HCT116 (cell line): ENCODE measurements at regions not wholly inside any gene's neighbourhood (a gene's known extent, or its start where the extent isn't known, plus 50 kb on each side); places are given as distances from the start of the nearest gene placed in this dataset.

ENCODE experiments used
- ATAC-seq: fragments of 200-7000 bp; cut with Tn5 transposase; 2 replicates; pipeline ENCODE4 v1.9.1; 2020; ENCODE audit warnings: mild to moderate bottlenecking, moderate library complexity
- BruUV-seq: library from RNA; stranded (reverse); fragments of 400-500 nt; replicated peaks from 2 replicates; lab custom pipeline; 2021; lab: Mats Ljungman, UMichigan
- CTCF ChIA-PET: fragments of 300-600 bp; sonication (Branson Sonifier 250); formaldehyde crosslinking; loops from one replicate; lab custom pipeline; 2021; ENCODE audit warnings: antibody characterized with exemption; lab: Charles Lee
- POLR2A ChIA-PET: fragments of 300-600, 350-600 bp; sonication (Branson Sonifier 250); formaldehyde crosslinking; loops from one replicate; lab custom pipeline; 2021; ENCODE audit warnings: antibody characterized with exemption; lab: Charles Lee
- RAD21 ChIA-PET, 2 experiments: fragments of 300-600 bp; sonication (Branson Sonifier 250); formaldehyde crosslinking; loops; one replicate each; lab custom pipeline; 2023; ENCODE audit warnings: low total read pairs in 2 of 2; ENCODE audit not compliant: uncharacterized antibody in 2 of 2, unreplicated experiment in 2 of 2, low non-redundant PET in 1 of 2; lab: Charles Lee
- DNase-seq: peaks from one replicate; pipeline ENCODE4 v3.0.0-alpha.2; 2010; ENCODE audit warnings: low read depth, low spot score
- H2AFZ ChIP-seq: fragments of 200-600 bp; shearing (Covaris generic), sonication (generic); 2 replicates; pipeline ENCODE4 v1.6.1; 2017; ENCODE audit warnings: low read depth, mixed run types, mixed read lengths, antibody characterized with exemption, low read length; ENCODE audit not compliant: poor library complexity, severe bottlenecking
- H3K27ac ChIP-seq: 2 replicates; pipeline ENCODE4 v1.5.1; 2012; ENCODE audit warnings: low read depth, low read length
- H3K27me3 ChIP-seq: fragments of 200-600 bp; sonication (generic); 2 replicates; pipeline ENCODE4 v1.6.1; 2016; ENCODE audit warnings: mixed run types, low read length, mixed read lengths; ENCODE audit not compliant: insufficient read depth
- H3K36me3 ChIP-seq, 2 experiments: fragments of 200-500 bp in 1 of 2; fragments of 200-600 bp in 1 of 2; sonication (Bioruptor generic) in 1 of 2; sonication (generic) in 1 of 2; 2 replicates each; pipeline versions ENCODE4 v1.5.1 to v1.6.1; 2014 to 2016; ENCODE audit warnings: low read length in 2 of 2, inconsistent platforms in 1 of 2, mixed read lengths in 1 of 2, mixed run types in 1 of 2; ENCODE audit not compliant: insufficient read depth in 2 of 2, control insufficient read depth in 1 of 2
- H3K4me1 ChIP-seq, 2 experiments: fragments of 200-600 bp in 1 of 2; sonication (generic) in 1 of 2; 2 replicates each; pipeline versions ENCODE4 v1.5.1 to v1.6.1; 2012 to 2017; ENCODE audit warnings: low read length in 2 of 2, inconsistent platforms in 1 of 2, mild to moderate bottlenecking in 1 of 2, mixed read lengths in 1 of 2, mixed run types in 1 of 2, moderate library complexity in 1 of 2; ENCODE audit not compliant: insufficient read depth in 2 of 2, control insufficient read depth in 1 of 2
- H3K4me2 ChIP-seq: fragments of 200-600 bp; sonication (generic); 2 replicates; pipeline ENCODE4 v1.6.1; 2017; ENCODE audit warnings: mixed run types, low read length, mixed read lengths
- H3K4me3 ChIP-seq, 2 experiments: fragments of 200-600 bp in 1 of 2; sonication (generic) in 1 of 2; replicated peaks in 1 of 2; 2 replicates each; pipeline ENCODE4 v1.5.1; 2011 to 2016; ENCODE audit warnings: low read length in 2 of 2, control low read depth in 1 of 2, low read depth in 1 of 2, mild to moderate bottlenecking in 1 of 2, mixed read lengths in 1 of 2, mixed run types in 1 of 2
- H3K79me2 ChIP-seq: fragments of 200-600 bp; sonication (generic); 2 replicates; pipeline ENCODE4 v1.6.1; 2017; ENCODE audit warnings: mild to moderate bottlenecking, mixed run types, low read length, moderate library complexity, mixed read lengths; ENCODE audit not compliant: insufficient read depth
- H3K9ac ChIP-seq: fragments of 200-600 bp; sonication (generic); 2 replicates; pipeline ENCODE4 v1.6.1; 2016; ENCODE audit warnings: low read length, mixed read lengths
- H3K9me2 ChIP-seq: fragments of 200-600 bp; sonication (generic), shearing (Covaris generic); 2 replicates; pipeline ENCODE4 v1.6.1; 2017; ENCODE audit warnings: mixed run types, mild to moderate bottlenecking, moderate library complexity; ENCODE audit not compliant: insufficient read depth
- H3K9me3 ChIP-seq, 2 experiments: fragments of 200-500 bp in 1 of 2; fragments of 200-600 bp in 1 of 2; sonication (Bioruptor generic) in 1 of 2; sonication (generic) in 1 of 2; 2 replicates each; pipeline ENCODE4 v1.6.1; 2014 to 2017; ENCODE audit warnings: low read length in 2 of 2, mixed read lengths in 2 of 2, inconsistent platforms in 1 of 2, low read depth in 1 of 2, mild to moderate bottlenecking in 1 of 2, mixed run types in 1 of 2, moderate library complexity in 1 of 2; ENCODE audit not compliant: control insufficient read depth in 1 of 2, insufficient read depth in 1 of 2
- H4K20me1 ChIP-seq: fragments of 200-600 bp; sonication (generic), shearing (Covaris generic); 2 replicates; pipeline ENCODE4 v1.6.1; 2017; ENCODE audit warnings: mixed run types, mild to moderate bottlenecking, moderate library complexity; ENCODE audit not compliant: insufficient read depth
- ATF3 ChIP-seq: IDR thresholded peaks from 2 replicates; pipeline ENCODE4 v1.6.1; 2012
- CBX3 ChIP-seq: IDR thresholded peaks from 2 replicates; pipeline ENCODE4 v1.6.1; 2012; ENCODE audit warnings: low read depth
- CEBPB ChIP-seq: IDR thresholded peaks from 2 replicates; pipeline ENCODE4 v1.6.1; 2012; ENCODE audit warnings: low read depth
- CTCF ChIP-seq, 3 experiments: fragments of 200-600 bp in 1 of 3; sonication (generic) in 1 of 3; IDR thresholded peaks in 2 of 3; conservative IDR thresholded peaks in 1 of 3; 2 replicates each; pipeline ENCODE4 v1.5.1; 2012 to 2017; ENCODE audit warnings: low read depth in 2 of 3, low read length in 2 of 3, antibody characterized with exemption in 1 of 3, borderline replicate concordance in 1 of 3, control low read depth in 1 of 3, mild to moderate bottlenecking in 1 of 3, mixed read lengths in 1 of 3, mixed run types in 1 of 3, moderate library complexity in 1 of 3; ENCODE audit not compliant: insufficient read depth in 1 of 3
- EGR1 ChIP-seq: IDR thresholded peaks from 2 replicates; pipeline ENCODE4 v1.6.1; 2012; ENCODE audit warnings: low read depth
- ELF1 ChIP-seq: IDR thresholded peaks from 2 replicates; pipeline ENCODE4 v1.6.1; 2012; ENCODE audit warnings: low read depth, borderline replicate concordance
- EZH2 ChIP-seq: fragments of 200-600 bp; sonication (generic); IDR thresholded peaks from 2 replicates; pipeline ENCODE4 v1.6.1; 2017; ENCODE audit warnings: antibody characterized with exemption, mixed run types
- EZH2phosphoT487 ChIP-seq: fragments of 200-600 bp; IDR thresholded peaks from 2 replicates; pipeline ENCODE4 v1.6.1; 2018; ENCODE audit warnings: antibody characterized with exemption, borderline replicate concordance
- JUND ChIP-seq: IDR thresholded peaks from 2 replicates; pipeline ENCODE4 v1.6.1; 2012
- MAX ChIP-seq: IDR thresholded peaks from 2 replicates; pipeline ENCODE4 v1.6.1; 2012
- POLR2A ChIP-seq: IDR thresholded peaks from 2 replicates; pipeline ENCODE4 v1.7.0; 2011; ENCODE audit warnings: borderline replicate concordance; ENCODE audit not compliant: insufficient read depth, insufficient read length; ENCODE audit errors: extremely low read depth
- POLR2AphosphoS5 ChIP-seq: IDR thresholded peaks from 2 replicates; pipeline ENCODE4 v1.6.1; 2011; ENCODE audit warnings: mild to moderate bottlenecking, low read depth, low read length, moderate library complexity
- RAD21 ChIP-seq: IDR thresholded peaks from 2 replicates; pipeline ENCODE4 v1.6.1; 2012; ENCODE audit warnings: low read depth, mild to moderate bottlenecking
- SIN3A ChIP-seq: IDR thresholded peaks from 2 replicates; pipeline ENCODE4 v1.6.1; 2012; ENCODE audit warnings: low read depth
- SRF ChIP-seq: IDR thresholded peaks from 2 replicates; pipeline ENCODE4 v1.6.1; 2012; ENCODE audit warnings: low read depth
- TCF7L2 ChIP-seq: IDR thresholded peaks from 2 replicates; pipeline ENCODE4 v1.7.0; 2011; ENCODE audit warnings: borderline replicate concordance, inconsistent platforms; ENCODE audit not compliant: insufficient read depth, insufficient read length; ENCODE audit errors: extremely low read depth
- YY1 ChIP-seq: IDR thresholded peaks from 2 replicates; pipeline ENCODE4 v1.6.1; 2011; ENCODE audit warnings: low read length, low read depth, moderate library complexity, mild to moderate bottlenecking; ENCODE audit not compliant: insufficient replicate concordance; ENCODE audit errors: extremely low read depth
- ZBTB33 ChIP-seq: IDR thresholded peaks from 2 replicates; pipeline ENCODE4 v1.6.1; 2011; ENCODE audit warnings: mild to moderate bottlenecking, low read length, moderate library complexity; ENCODE audit not compliant: insufficient replicate concordance; ENCODE audit errors: extremely low read depth
- ZFX ChIP-seq: fragments of 450-650 bp; IDR thresholded peaks from 2 replicates; pipeline ENCODE4 v1.6.1; 2017
- ZNF274 ChIP-seq: fragments of 200-500 bp; sonication (Bioruptor generic); IDR thresholded peaks from 2 replicates; pipeline ENCODE4 v1.6.1; 2014; ENCODE audit warnings: mild to moderate bottlenecking, low read depth, low read length, inconsistent platforms
- intact Hi-C: fragments of 100-400 bp; cut with micrococcal nuclease; formaldehyde crosslinking; loops from 2 replicates; pipeline ENCODE4 v1.10.0; 2022

GRCh38 chr14:98758440-98758839 is 513.6 kb downstream of the BCL11B start:
- BruUV-seq, result no TSS peak
- Histone ChIP-seq H2AFZ (no peak overlapping the region), H3K27me3 (0 out of 2 replicates have a peak, but pooled peaks cover 2% of the 10 kb centered on the region), H3K36me3 (no peaks in the 10 kb centered on the region), H3K4me2 (no peak overlapping the region), H3K4me3 (no peak overlapping the region), H3K4me1 (no peaks in the 10 kb centered on the region), H3K9ac (no peak overlapping the region), H3K9me3 (peaks cover 0 to 6% of the 10 kb centered on the region in 2 experiments; a peak in 1 of 4 replicates), H4K20me1 (no peaks in the 10 kb centered on the region), H3K79me2 (no peaks in the 10 kb centered on the region), H3K27ac (no peak overlapping the region), H3K9me2 (no peaks in the 10 kb centered on the region)
- no peak for DNase-seq
- no peak for TF ChIP-seq YY1
- TF ChIP-seq SIN3A, result no peak
- no peak for TF ChIP-seq EZH2phosphoT487
- no peak for TF ChIP-seq ZNF274
- TF ChIP-seq CTCF (IDR thresholded peaks at IDR 0.05 in 2 of 3, conservative IDR thresholded peaks at IDR 0.05 in 1 of 3; ENCODE audit: borderline replicate concordance in 1 of 3, insufficient read depth in 1 of 3, low read depth in 2 of 3, low read length in 2 of 3), result no peak
- no peak for TF ChIP-seq CBX3
- no peak for TF ChIP-seq JUND
- TF ChIP-seq EGR1, result no peak
- TF ChIP-seq POLR2AphosphoS5, result no peak
- TF ChIP-seq POLR2A, result no peak
- no peak for TF ChIP-seq MAX
- TF ChIP-seq TCF7L2, result no peak
- no peak for TF ChIP-seq EZH2
- no peak for TF ChIP-seq ZFX
- no peak for TF ChIP-seq SRF
- TF ChIP-seq ZBTB33, result no peak
- no peak for TF ChIP-seq RAD21
- no peak for TF ChIP-seq ATF3
- TF ChIP-seq ELF1, result no peak
- no peak for TF ChIP-seq CEBPB
- ATAC-seq, result no peak
- intact Hi-C loops, result no loop called here
- ChIA-PET CTCF (no interaction called here), POLR2A (no interaction called here), RAD21 (no interaction called here)
